PC-9 (cell line): ENCODE measurements at regions not wholly inside any gene's neighbourhood (a gene's known extent, or its start where the extent isn't known, plus 50 kb on each side); places are given as distances from the start of the nearest gene placed in this dataset.

ENCODE experiments used
- CTCF ChIP-seq: fragments of 200-600 bp; sonication (generic); conservative IDR thresholded peaks from 2 replicates; pipeline ENCODE4 v1.6.1; 2017; ENCODE audit warnings: mixed run types, antibody characterized with exemption, mild to moderate bottlenecking, moderate library complexity
- EZH2 ChIP-seq: fragments of 200-600 bp; sonication (generic); IDR thresholded peaks from 2 replicates; pipeline ENCODE4 v1.8.0; 2017; ENCODE audit warnings: antibody characterized with exemption, low read depth

- no peak for TF ChIP-seq CTCF
- no peak for TF ChIP-seq EZH2
These were observed 70.8 kb upstream of the FSTL5 start for GRCh38 chr4:162234595-162234994.
